HUES48 (cell line): ENCODE measurements at regions not wholly inside any gene's neighbourhood (a gene's known extent, or its start where the extent isn't known, plus 50 kb on each side); places are given as distances from the start of the nearest gene placed in this dataset.
"Not testable (repeated sequence)": the region's sequence is repeated elsewhere in the genome, so short reads cannot be mapped to it uniquely, and the experiment has no call there.

Experiments
- H3K27ac ChIP-seq: one replicate; pipeline ENCODE4 v1.7.0; 2013; ENCODE audit warnings: low read depth, low read length, inconsistent platforms
- H3K27me3 ChIP-seq: 2 replicates; pipeline ENCODE4 v1.6.1; 2013; ENCODE audit warnings: mild to moderate bottlenecking, low read length; ENCODE audit not compliant: control insufficient read depth, insufficient read depth
- H3K36me3 ChIP-seq: 2 replicates; pipeline ENCODE4 v1.6.1; 2013; ENCODE audit warnings: low read length; ENCODE audit not compliant: control insufficient read depth, insufficient read depth
- H3K4me1 ChIP-seq: 2 replicates; pipeline ENCODE4 v1.6.1; 2013; ENCODE audit warnings: mild to moderate bottlenecking, low read length; ENCODE audit not compliant: control insufficient read depth, insufficient read depth
- H3K4me3 ChIP-seq: 2 replicates; pipeline ENCODE4 v1.5.1; 2013; ENCODE audit warnings: mild to moderate bottlenecking, low read depth, low read length
- H3K9ac ChIP-seq: 2 replicates; pipeline ENCODE4 v1.6.1; 2013; ENCODE audit warnings: mild to moderate bottlenecking, low read depth, low read length, moderate library complexity
- H3K9me3 ChIP-seq: 2 replicates; pipeline ENCODE4 v1.6.1; 2013; ENCODE audit warnings: low read length; ENCODE audit not compliant: control insufficient read depth, insufficient read depth

DNA sequence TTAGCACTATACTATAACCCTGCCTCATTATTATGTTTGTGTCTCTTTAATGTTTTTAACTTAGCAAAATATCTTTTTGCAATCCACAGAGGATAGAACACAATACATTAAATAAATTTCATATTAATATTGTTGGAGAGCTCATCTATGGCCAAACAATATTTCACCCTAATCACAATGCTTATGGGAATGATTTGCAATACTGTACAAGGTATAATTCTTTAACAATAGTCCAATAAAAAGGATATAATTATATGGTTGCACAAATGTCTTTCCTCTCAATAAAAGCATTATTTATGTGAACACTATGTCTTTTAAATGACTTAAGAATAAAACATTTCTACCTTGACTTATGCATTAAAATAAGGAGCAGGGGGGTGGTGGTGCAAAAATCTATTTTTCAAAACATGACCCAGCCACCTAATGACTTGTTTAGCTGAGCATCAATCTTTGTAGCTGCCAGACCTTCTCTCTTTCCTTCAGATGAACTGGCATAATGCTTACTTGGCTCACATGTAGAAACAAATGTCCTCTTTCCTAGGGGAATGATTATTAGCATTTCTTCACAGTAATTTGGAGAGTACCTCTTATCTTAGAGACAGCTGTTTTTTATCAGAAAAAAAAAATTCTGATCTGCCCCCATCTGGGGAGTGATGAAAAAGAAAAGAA, 1933.6 kb upstream of the LRRTM1 start:
- Histone ChIP-seq H3K9ac (no peak overlapping the region), H3K4me3 (no peak overlapping the region), H3K36me3 (no peaks in the 10 kb centered on the region), H3K4me1 (no peaks in the 10 kb centered on the region), H3K9me3 (no peaks in the 10 kb centered on the region), H3K27me3 (no peaks in the 10 kb centered on the region), H3K27ac (no peak overlapping the region)

- Histone ChIP-seq H3K4me1 (no peaks in the 10 kb centered on the region), H3K27ac (no peak overlapping the region), H3K9ac (no peak overlapping the region), H3K36me3 (no peaks in the 10 kb centered on the region), H3K27me3 (no peaks in the 10 kb centered on the region), H3K4me3 (no peak overlapping the region), H3K9me3 (no peaks in the 10 kb centered on the region)
Measured at GRCh38 chr2:82234283-82234874, 1929.8 kb upstream of the LRRTM1 start.

GRCh38 chr2:82233806-82234205, 1929.3 kb upstream of the LRRTM1 start:
- H3K27me3 ChIP-seq = no peaks in the 10 kb centered on the region
- H3K36me3 ChIP-seq = no peaks in the 10 kb centered on the region
- no peak overlapping the region for H3K9ac ChIP-seq
- no peaks in the 10 kb centered on the region for H3K4me1 ChIP-seq
- H3K9me3 ChIP-seq = no peaks in the 10 kb centered on the region
- no peak overlapping the region for H3K27ac ChIP-seq
- H3K4me3 ChIP-seq = no peak overlapping the region

- H3K4me3 ChIP-seq = no peak overlapping the region
- H3K4me1 ChIP-seq = no peaks in the 10 kb centered on the region
- H3K27me3 ChIP-seq = no peaks in the 10 kb centered on the region
- H3K36me3 ChIP-seq = no peaks in the 10 kb centered on the region
- no peak overlapping the region for H3K27ac ChIP-seq
- H3K9ac ChIP-seq = no peak overlapping the region
- H3K9me3 ChIP-seq = no peaks in the 10 kb centered on the region
Measured at GRCh38 chr2:82230406-82230805, 1925.9 kb upstream of the LRRTM1 start.

GRCh38 chr2:82226441-82226840, 1921.9 kb upstream of the LRRTM1 start:
- H3K4me3 ChIP-seq = no peak overlapping the region
- H3K9ac ChIP-seq = no peak overlapping the region
- H3K9me3 ChIP-seq = peaks cover 14% of the 10 kb centered on the region
- no peaks in the 10 kb centered on the region for H3K36me3 ChIP-seq
- no peaks in the 10 kb centered on the region for H3K27me3 ChIP-seq
- no peak overlapping the region for H3K27ac ChIP-seq
- H3K4me1 ChIP-seq = no peaks in the 10 kb centered on the region

DNA sequence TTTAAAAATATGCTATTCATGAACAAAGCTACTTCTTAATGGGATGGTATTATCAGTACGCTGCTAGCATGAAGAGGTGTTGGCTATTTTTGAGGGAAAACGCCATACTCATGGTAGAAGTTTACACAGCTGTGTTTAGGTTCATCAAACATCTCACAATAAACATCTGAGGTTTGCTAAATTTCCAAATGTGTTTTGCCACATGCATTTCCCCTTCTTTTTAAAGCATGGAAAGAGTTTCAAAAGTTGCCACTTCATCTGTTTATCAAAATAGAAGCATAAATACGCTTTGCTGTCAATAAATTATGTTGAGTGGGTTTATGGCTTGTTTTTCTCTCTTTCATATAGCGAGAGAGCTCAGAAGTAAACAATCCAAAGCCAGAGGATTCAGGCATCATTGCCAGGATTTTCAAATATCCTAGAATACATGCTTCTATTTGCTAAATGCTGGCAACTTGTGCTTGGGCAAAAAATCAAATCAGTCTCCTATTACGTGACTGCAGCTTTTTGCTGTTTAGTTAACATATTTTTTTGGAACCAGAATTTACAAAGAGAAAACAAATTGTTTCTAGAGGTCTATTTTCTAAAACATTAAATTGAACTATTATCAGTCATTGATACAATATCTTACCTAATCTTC, 1919.9 kb upstream of the LRRTM1 start:
- no peaks in the 10 kb centered on the region for H3K4me1 ChIP-seq
- no peak overlapping the region for H3K4me3 ChIP-seq
- peaks cover 16% of the 10 kb centered on the region for H3K9me3 ChIP-seq
- no peak overlapping the region for H3K9ac ChIP-seq
- H3K36me3 ChIP-seq = no peaks in the 10 kb centered on the region
- no peaks in the 10 kb centered on the region for H3K27me3 ChIP-seq
- no peak overlapping the region for H3K27ac ChIP-seq

DNA sequence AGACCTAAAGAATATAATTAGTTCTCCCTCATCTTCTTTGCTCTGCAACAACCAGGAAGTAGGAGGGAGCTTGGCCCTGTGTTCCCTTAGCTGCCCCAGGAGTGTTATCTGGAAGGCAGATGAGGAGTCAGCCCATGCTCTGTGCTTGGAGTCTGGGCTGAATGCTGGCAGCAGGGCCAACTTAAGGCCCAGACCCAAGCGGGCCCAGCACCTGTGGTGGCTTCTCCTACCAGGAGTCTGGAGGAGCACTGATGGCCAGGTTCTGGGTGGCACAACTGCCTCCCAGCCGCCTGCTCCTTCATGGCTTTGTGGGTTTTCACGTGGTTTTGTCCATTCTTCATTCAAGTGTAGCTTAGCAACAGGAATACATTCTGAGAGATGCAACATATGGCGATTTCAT, 1910.7 kb upstream of the LRRTM1 start:
- Histone ChIP-seq H3K9me3 (0 out of 2 replicates have a peak, but pooled peaks cover 2% of the 10 kb centered on the region), H3K27ac (no peak overlapping the region), H3K27me3 (no peaks in the 10 kb centered on the region), H3K9ac (no peak overlapping the region), H3K36me3 (no peaks in the 10 kb centered on the region), H3K4me3 (no peak overlapping the region), H3K4me1 (no peaks in the 10 kb centered on the region)

- Histone ChIP-seq H3K27ac (no peak overlapping the region), H3K27me3 (no peaks in the 10 kb centered on the region), H3K36me3 (no peaks in the 10 kb centered on the region), H3K4me3 (no peak overlapping the region), H3K4me1 (peaks cover 15% of the 10 kb centered on the region), H3K9ac (no peak overlapping the region), H3K9me3 (peaks cover 4% of the 10 kb centered on the region; the same call in 1 of the 2 replicates)
Measured at GRCh38 chr2:82199493-82199852, 1894.9 kb upstream of the LRRTM1 start.

GRCh38 chr2:82198809-82199492, 1894.4 kb upstream of the LRRTM1 start:
- H3K9ac ChIP-seq = no peak overlapping the region
- H3K27me3 ChIP-seq = no peaks in the 10 kb centered on the region
- peaks cover 15% of the 10 kb centered on the region for H3K4me1 ChIP-seq
- no peak overlapping the region for H3K27ac ChIP-seq
- H3K9me3 ChIP-seq = peaks cover 4% of the 10 kb centered on the region; the same call in 1 of the 2 replicates
- no peaks in the 10 kb centered on the region for H3K36me3 ChIP-seq
- no peak overlapping the region for H3K4me3 ChIP-seq

DNA sequence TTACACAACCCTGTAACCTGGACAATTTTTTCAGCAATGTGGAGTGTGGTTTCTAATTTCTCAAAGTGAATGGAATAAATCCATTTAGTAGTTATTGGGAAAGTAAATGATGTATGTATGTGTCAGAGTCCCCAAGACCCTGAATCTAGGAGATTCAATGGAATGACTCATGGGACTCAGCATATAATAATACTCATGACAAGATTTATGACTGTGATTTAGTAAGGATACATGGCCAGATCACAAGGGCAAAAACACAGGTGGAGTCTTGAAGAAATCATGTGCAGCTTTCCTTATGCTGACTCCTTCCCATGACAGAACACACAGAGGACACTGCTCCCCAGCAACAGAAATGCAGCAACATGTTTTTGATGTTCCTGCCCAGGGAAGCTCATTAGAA, 1877.7 kb upstream of the LRRTM1 start:
- no peak overlapping the region for H3K9ac ChIP-seq
- no peaks in the 10 kb centered on the region for H3K27me3 ChIP-seq
- H3K4me3 ChIP-seq = no peak overlapping the region
- H3K27ac ChIP-seq = no peak overlapping the region
- H3K9me3 ChIP-seq = no peaks in the 10 kb centered on the region
- no peaks in the 10 kb centered on the region for H3K36me3 ChIP-seq
- H3K4me1 ChIP-seq = no peaks in the 10 kb centered on the region

- H3K27me3 ChIP-seq, H3K9me3 ChIP-seq, H3K36me3 ChIP-seq, H3K27ac ChIP-seq, H3K4me3 ChIP-seq, H3K4me1 ChIP-seq, H3K9ac ChIP-seq: not testable (repeated sequence)
Measured at GRCh38 chr2:82175210-82175609, 1870.7 kb upstream of the LRRTM1 start.
